ENCODE measurements at regions not wholly inside any gene's neighbourhood (a gene's known extent, or its start where the extent isn't known, plus 50 kb on each side); places are given as distances from the start of the nearest gene placed in this dataset.

DNA sequence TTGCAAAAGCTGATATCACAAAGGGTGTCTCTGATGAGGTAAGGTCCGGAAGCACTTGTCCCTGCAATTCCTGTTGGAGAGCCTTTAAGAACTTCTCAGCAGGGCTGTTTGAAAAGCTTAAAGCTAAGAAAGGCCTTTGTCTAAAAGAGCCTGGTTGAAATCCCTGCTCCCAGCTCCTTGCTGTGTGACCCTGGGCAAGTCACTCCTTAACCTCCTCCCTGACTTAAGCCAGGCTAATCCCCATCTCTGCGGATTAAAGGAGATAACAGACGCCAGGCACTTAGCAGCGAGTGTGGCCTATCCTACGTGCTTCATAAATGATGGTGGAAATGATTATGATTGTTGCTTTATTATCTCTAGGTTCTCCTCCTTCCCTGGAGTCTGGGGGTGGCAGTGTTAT is 368.0 kb upstream of the RBFOX1 start:
- TF ChIP-seq, protein P1, sequence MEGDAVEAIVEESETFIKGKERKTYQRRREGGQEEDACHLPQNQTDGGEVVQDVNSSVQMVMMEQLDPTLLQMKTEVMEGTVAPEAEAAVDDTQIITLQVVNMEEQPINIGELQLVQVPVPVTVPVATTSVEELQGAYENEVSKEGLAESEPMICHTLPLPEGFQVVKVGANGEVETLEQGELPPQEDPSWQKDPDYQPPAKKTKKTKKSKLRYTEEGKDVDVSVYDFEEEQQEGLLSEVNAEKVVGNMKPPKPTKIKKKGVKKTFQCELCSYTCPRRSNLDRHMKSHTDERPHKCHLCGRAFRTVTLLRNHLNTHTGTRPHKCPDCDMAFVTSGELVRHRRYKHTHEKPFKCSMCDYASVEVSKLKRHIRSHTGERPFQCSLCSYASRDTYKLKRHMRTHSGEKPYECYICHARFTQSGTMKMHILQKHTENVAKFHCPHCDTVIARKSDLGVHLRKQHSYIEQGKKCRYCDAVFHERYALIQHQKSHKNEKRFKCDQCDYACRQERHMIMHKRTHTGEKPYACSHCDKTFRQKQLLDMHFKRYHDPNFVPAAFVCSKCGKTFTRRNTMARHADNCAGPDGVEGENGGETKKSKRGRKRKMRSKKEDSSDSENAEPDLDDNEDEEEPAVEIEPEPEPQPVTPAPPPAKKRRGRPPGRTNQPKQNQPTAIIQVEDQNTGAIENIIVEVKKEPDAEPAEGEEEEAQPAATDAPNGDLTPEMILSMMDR (conservative IDR thresholded peaks at IDR 0.05 in 1 of 2, IDR thresholded peaks at IDR 0.05 in 1 of 2; ENCODE audit: low read depth in 1 of 2, low read length in 2 of 2) = no peak
- TF ChIP-seq EZH2 (IDR thresholded peaks at IDR 0.05; ENCODE audit: low read length, missing control alignments) = no peak

Measured in fibroblast of lung (primary cell).